HepG2 (cell line): ENCODE measurements at regions not wholly inside any gene's neighbourhood (a gene's known extent, or its start where the extent isn't known, plus 50 kb on each side); places are given as distances from the start of the nearest gene placed in this dataset.

ENCODE experiments used
- AGO1 ChIP-seq: fragments of 200-400 bp; formaldehyde crosslinking; IDR thresholded peaks from 2 replicates; pipeline ENCODE4 v1.6.1; 2017; ENCODE audit warnings: mild to moderate bottlenecking, low read depth, low read length, moderate library complexity; ENCODE audit not compliant: poor library complexity, severe bottlenecking
- ATAD3A ChIP-seq: sonication (generic); formaldehyde crosslinking; IDR thresholded peaks from 2 replicates; pipeline ENCODE4 v1.4.0; 2020; ENCODE audit warnings: missing genetic modification reagents
- HES4 ChIP-seq: sonication (generic); formaldehyde crosslinking; IDR thresholded peaks from 2 replicates; pipeline ENCODE4 v1.9.0; 2021; ENCODE audit warnings: mild to moderate bottlenecking, missing genetic modification reagents, borderline replicate concordance
- HINFP ChIP-seq: sonication (generic); formaldehyde crosslinking; IDR thresholded peaks from 2 replicates; pipeline ENCODE4 v1.4.0; 2020; ENCODE audit warnings: low read depth, mild to moderate bottlenecking, missing genetic modification reagents
- HOXA3 ChIP-seq: sonication (generic); formaldehyde crosslinking; IDR thresholded peaks from 2 replicates; pipeline ENCODE4 v1.5.0; 2020; ENCODE audit warnings: missing genetic modification reagents
- IRF1 ChIP-seq: sonication (generic); formaldehyde crosslinking; IDR thresholded peaks from 2 replicates; pipeline ENCODE4 v1.4.0; 2020; ENCODE audit warnings: low read depth, mild to moderate bottlenecking, missing genetic modification reagents
- NFATC3 ChIP-seq: sonication (generic); formaldehyde crosslinking; IDR thresholded peaks from 2 replicates; pipeline ENCODE4 v1.5.1; 2020; ENCODE audit warnings: mild to moderate bottlenecking, missing genetic modification reagents
- RARG ChIP-seq: sonication (generic); formaldehyde crosslinking; IDR thresholded peaks from 2 replicates; pipeline ENCODE4 v1.4.0; 2020; ENCODE audit warnings: low read depth, mild to moderate bottlenecking, missing genetic modification reagents
- REST ChIP-seq, 2 experiments: IDR thresholded peaks; 2 replicates each; pipeline ENCODE4 v1.6.1; 2011 to 2012; ENCODE audit warnings: low read length in 2 of 2, borderline replicate concordance in 1 of 2, low read depth in 1 of 2, mild to moderate bottlenecking in 1 of 2, moderate library complexity in 1 of 2
- TEAD3 ChIP-seq: optimal IDR thresholded peaks from 2 replicates; pipeline ENCODE3; 2016; ENCODE audit warnings: borderline replicate concordance
- TFAP4 ChIP-seq: sonication (generic); IDR thresholded peaks from 2 replicates; pipeline ENCODE4 v1.6.1; 2016; ENCODE audit warnings: low read depth, borderline replicate concordance
- THAP8 ChIP-seq: sonication (generic); formaldehyde crosslinking; IDR thresholded peaks from 2 replicates; pipeline ENCODE4 v1.5.1; 2020; ENCODE audit warnings: missing genetic modification reagents, mild to moderate bottlenecking, borderline replicate concordance
- ZFP41 ChIP-seq: sonication (generic); formaldehyde crosslinking; IDR thresholded peaks from 2 replicates; pipeline ENCODE4 v1.4.0; 2020; ENCODE audit warnings: mild to moderate bottlenecking, missing genetic modification reagents, borderline replicate concordance
- ZMAT3 ChIP-seq: sonication (generic); formaldehyde crosslinking; conservative IDR thresholded peaks from 2 replicates; pipeline ENCODE4 v1.7.0; 2021; ENCODE audit warnings: missing genetic modification reagents
- ZNF10 ChIP-seq: sonication (generic); formaldehyde crosslinking; IDR thresholded peaks from 2 replicates; pipeline ENCODE4 v1.4.0; 2020; ENCODE audit warnings: mild to moderate bottlenecking, low read depth, missing genetic modification reagents, borderline replicate concordance
- ZNF503 ChIP-seq: sonication (generic); formaldehyde crosslinking; IDR thresholded peaks from 2 replicates; pipeline ENCODE4 v1.4.0; 2020; ENCODE audit warnings: missing genetic modification reagents
- ZNF562 ChIP-seq: sonication (generic); formaldehyde crosslinking; IDR thresholded peaks from 2 replicates; pipeline ENCODE4 v1.8.0; 2022; ENCODE audit warnings: missing genetic modification reagents, borderline replicate concordance
- ZNF629 ChIP-seq: sonication (generic); formaldehyde crosslinking; conservative IDR thresholded peaks from 2 replicates; pipeline ENCODE4 v1.5.0; 2020; ENCODE audit warnings: missing genetic modification reagents

- TF ChIP-seq IRF1 (CRISPR knock-in tag) (no peak), ATAD3A (CRISPR knock-in tag) (no peak), HES4 (CRISPR knock-in tag) (no peak), HINFP (CRISPR knock-in tag) (0 out of 2 replicates have a peak, but pooled peaks have one; percentile 34), ZNF629 (CRISPR knock-in tag) (no peak), TEAD3 (CRISPR knock-in tag) (peak; percentile 58), TFAP4 (peak; percentile 69), THAP8 (CRISPR knock-in tag) (0 out of 2 replicates have a peak, but pooled peaks have one; percentile 65), ZNF562 (no peak), HOXA3 (CRISPR knock-in tag) (0 out of 2 replicates have a peak, but pooled peaks have one; percentile 27), ZNF10 (no peak), ZNF503 (no peak), ZMAT3 (0 out of 2 replicates have a peak, but pooled peaks have one; percentile 50), RARG (no peak), ZFP41 (CRISPR knock-in tag) (no peak), AGO1 (no peak), REST (IDR thresholded peaks at IDR 0.05; ENCODE audit: borderline replicate concordance in 1 of 2, low read depth in 1 of 2, low read length in 2 of 2) (no peak), NFATC3 (CRISPR knock-in tag) (no peak)
These were observed 58.9 kb downstream of the TET3 start (continued) for GRCh38 chr2:74043345-74044329.
